D721Med (cell line): ENCODE measurements at regions not wholly inside any gene's neighbourhood (a gene's known extent, or its start where the extent isn't known, plus 50 kb on each side); places are given as distances from the start of the nearest gene placed in this dataset.

ENCODE experiments used
- DNase-seq: peaks from one replicate; pipeline ENCODE4 v3.0.0; 2011; ENCODE audit warnings: low spot score; ENCODE audit not compliant: insufficient read length
- FAIRE-seq: peaks from 2 replicates; lab custom pipeline; 2011; peaks lifted over from hg19 to GRCh38; lab: Jason Lieb, UNC
- CTCF ChIP-seq: IDR thresholded peaks from 2 replicates; pipeline ENCODE4 v1.5.1; 2012; ENCODE audit warnings: mild to moderate bottlenecking, control low read depth; ENCODE audit not compliant: insufficient read depth; ENCODE audit errors: missing control alignments

DNA sequence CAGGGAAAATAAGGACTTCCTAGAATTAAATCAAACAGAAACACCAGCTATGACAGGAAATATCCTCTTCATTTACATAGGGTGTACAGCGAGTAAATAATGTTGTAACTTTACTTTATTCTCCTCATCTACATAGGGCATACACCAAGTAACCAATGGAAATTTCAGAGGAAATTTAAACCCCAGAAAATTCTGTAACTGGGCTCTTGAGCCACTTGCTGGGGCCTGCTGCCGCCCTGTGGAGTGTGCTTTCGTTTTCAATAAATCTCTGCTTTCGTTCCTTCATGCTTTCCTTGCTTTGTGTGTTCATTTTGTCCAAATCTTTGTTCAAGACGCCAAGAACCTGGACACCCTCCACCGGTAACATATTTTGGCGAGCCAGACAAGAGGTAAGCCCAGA lies 990.4 kb upstream of the CADM2 start:
- DNase-seq (no peak), FAIRE-seq (no peak)
- TF ChIP-seq CTCF: no peak

DNA sequence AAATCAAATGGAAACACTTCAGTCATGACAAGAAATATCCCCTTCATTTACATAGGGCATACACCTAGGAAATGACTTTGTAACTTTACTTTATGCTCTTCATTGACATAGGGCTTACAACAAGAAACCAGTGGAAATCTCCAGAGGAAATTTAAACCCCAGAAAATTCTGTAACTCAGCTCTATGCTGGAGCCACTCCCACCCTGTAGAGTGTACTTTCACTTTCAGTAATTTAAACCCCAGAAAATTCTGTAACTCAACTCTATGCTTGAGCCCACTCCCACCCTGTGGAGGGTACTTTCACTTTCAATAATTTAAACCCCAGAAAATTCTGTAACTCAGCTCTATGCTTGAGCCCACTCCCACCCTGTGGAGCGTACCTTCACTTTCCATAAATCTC lies 987.1 kb upstream of the CADM2 start:
- TF ChIP-seq CTCF: no peak
- FAIRE-seq (no peak), DNase-seq (no peak)

DNA sequence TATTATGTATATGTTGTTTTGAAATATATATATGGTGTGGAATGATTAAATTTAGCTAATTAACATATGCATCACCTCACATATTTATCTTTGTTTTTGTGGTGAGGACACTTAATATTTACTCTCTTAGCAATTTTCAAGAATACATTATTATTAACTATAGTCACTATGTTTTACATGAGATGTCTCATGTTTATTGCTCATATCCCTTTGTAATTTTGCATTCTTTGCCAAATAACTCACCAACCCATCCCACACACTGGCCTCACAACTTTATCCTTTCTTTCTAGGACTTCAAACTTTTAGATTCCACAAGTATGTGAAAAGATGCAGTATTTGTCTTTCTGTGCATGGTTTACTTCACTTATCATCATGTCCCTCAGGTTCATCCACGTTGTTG lies 950.2 kb upstream of the CADM2 start:
- FAIRE-seq: no peak
- no peak for TF ChIP-seq CTCF

DNA sequence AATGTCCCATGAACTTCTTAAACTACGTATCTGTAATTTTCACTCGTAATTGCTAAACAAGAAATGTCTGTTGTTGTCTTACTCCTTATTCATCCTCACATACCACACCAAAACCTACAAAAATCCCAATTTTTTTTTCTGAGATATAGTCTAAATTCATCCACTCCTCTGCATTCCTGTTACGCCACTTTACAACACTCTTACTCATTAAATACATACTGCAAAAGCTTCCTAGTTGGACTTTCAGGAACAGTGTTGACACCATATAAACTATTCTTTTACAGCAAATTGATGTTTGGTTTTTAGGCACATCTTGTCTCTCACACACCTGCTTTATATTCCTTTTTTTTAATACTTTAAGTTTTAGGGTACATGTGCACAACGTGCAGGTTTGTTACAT lies 934.9 kb upstream of the CADM2 start:
- no peak for TF ChIP-seq CTCF
- FAIRE-seq (no peak), DNase-seq (no peak)

More for the DNA sequence above, 950.2 kb upstream of the CADM2 start:
- DNase-seq: no peak

DNA sequence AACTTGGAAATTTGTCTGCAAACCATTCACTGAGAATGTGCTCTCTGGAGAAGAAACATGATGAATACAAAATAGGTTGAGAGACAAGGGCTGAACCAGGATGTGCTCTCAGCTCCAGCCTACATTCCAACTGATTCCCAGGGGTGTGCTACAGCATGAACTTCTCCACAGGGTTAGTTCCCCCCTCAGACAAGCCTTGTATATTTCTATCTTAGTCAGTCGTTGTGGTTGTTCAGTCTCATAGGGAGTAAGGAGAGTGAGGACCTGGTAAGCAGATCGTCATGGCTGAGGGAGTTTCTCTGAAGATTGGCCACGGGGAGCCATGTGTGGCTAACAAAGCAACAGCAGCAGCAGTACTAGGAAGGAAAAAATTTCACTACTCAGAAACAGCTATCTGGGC lies 919.7 kb upstream of the CADM2 start:
- DNase-seq (no peak), FAIRE-seq (no peak)
- no peak for TF ChIP-seq CTCF

- no peak for TF ChIP-seq CTCF
- FAIRE-seq: no peak
- no peak for DNase-seq
These were observed 916.2 kb upstream of the CADM2 start for GRCh38 chr3:84042399-84043106.

GRCh38 chr3:84066915-84067314 lies 891.9 kb upstream of the CADM2 start:
- DNase-seq: no peak
- no peak for FAIRE-seq
- no peak for TF ChIP-seq CTCF
